HG03097 (cell line): ENCODE measurements at regions not wholly inside any gene's neighbourhood (a gene's known extent, or its start where the extent isn't known, plus 50 kb on each side); places are given as distances from the start of the nearest gene placed in this dataset.

Experiments
- ATAC-seq: cut with Tn5 transposase; IDR thresholded peaks from one replicate; pipeline ENCODE4 v1.9.1; 2021; ENCODE audit not compliant: unreplicated experiment, low FRiP score

- no peak for ATAC-seq
These were observed 565.7 kb downstream of the METTL15 start for GRCh38 chr11:28673691-28674432.

GRCh38 chr11:28671274-28671673 lies 563.1 kb downstream of the METTL15 start:
- ATAC-seq = no peak

DNA sequence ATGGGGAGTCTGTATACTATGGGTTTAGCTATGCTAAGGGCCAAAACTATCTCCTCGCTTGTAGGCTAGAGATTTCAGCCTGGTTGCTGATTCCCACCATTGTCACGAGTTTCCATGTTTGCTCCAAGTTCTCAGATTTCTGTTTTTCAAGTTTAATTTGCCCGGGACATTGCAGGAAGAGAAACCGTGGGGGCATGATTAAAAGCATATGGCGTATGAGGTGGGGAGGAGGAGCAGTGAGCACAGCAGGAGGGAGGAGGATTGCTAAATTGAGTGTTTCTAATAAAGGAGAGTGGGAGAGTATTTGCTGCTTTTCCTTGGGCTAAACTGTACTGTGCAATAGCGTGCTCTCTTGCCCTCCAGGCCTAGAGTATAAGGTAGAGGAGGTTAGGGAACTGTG lies 558.4 kb downstream of the METTL15 start:
- ATAC-seq = no peak

DNA sequence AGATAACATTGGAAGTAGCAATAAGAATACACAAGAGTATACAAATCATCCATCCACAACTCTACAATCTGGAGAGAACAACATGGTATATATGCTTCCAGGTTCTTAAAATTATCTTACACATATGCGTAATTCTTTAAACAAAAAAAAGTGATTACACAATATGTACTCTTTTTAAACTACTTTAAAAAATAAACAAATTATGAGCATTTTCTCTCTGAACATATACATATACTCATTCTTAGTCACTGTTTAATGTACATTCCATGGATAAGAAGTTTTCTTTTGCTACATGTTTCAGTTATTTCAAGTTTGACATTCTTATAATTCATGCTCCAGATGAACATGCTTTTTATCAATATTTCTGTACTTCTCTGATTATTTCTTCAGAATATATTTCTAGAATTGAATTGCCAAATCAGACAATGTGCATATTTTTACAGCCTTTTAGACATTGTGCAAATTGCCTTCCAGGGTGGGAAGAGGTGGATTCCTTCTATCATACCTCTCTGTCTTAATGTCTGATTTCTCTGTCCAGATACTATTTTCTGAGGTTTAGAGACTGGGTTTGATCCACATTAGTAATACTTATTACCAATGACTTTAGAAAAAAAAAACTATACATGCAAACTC lies 551.6 kb downstream of the METTL15 start:
- no peak for ATAC-seq

DNA sequence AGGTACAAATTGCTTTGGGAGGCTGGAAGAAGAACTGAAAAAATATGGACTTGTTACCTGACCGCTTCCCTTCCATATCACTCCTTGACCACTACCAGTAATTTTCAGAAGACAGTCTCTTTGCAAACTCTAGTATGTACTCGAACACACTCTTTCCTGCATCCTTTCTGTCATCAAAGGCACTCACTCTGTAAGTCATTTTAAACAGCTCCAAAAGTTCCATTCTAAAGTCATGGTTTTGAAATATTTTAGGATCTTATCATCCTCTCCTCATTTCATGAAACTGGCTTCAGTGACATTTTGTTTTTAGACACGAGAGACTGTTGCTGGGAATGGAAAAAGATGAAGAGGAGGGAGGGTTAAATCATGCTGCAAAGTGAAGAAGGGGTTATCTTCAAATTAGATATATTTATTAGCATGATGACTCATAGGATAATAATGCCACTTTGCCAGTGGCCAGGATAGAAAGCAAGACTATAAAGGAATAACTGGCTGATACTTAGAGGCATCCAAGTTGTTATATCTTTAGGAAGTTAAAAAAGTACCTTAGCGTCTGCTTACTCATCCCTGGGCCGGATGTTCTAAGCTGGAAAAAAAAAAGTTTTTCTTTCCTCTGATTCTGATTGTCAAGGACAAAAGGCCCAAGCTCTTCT lies 549.3 kb downstream of the METTL15 start:
- ATAC-seq = no peak

DNA sequence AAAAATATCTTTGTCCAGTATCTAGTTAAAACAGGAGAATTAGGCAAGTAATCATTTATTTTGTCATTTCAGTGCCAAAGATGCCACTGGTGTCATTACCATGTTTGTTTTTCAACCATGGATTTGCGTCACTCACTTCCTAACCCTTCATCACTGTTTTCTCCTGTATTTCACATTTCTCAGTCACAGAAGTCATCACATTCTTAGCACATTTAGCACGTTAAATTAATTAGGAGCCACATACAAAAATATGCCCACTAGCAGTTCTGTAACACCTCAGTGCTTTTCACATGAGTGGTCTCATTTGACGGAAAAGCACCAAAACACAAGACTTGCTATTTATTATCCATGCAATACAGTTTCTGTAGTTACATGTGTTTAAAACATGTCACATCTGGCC lies 546.0 kb downstream of the METTL15 start:
- no peak for ATAC-seq

GRCh38 chr11:28649922-28650321 lies 541.7 kb downstream of the METTL15 start:
- no peak for ATAC-seq

- no peak for ATAC-seq
These were observed 528.4 kb downstream of the METTL15 start for GRCh38 chr11:28636566-28636965.

GRCh38 chr11:28636033-28636432 lies 527.8 kb downstream of the METTL15 start:
- ATAC-seq = no peak

GRCh38 chr11:28632338-28632737 lies 524.1 kb downstream of the METTL15 start:
- ATAC-seq = no peak

- ATAC-seq = no peak
These were observed 523.0 kb downstream of the METTL15 start for GRCh38 chr11:28631148-28631547.

DNA sequence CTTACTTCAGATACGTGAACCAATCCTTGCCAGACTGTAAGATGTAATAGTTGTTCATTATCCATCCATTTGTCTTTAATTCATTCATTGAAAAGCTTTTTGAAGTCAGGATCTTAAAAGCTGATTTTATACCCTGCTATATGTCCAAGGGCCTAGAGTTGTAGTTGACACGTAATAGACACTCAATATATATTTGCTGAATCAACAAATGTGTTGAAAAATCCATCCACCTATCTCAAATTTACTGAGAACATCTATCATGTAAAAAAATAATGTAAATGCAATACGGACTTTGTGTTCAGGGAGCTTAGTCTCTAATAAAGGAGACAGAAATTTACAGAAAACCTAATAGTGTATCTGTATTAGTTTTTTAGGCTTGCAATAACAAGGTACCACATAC lies 521.0 kb downstream of the METTL15 start:
- no peak for ATAC-seq

DNA sequence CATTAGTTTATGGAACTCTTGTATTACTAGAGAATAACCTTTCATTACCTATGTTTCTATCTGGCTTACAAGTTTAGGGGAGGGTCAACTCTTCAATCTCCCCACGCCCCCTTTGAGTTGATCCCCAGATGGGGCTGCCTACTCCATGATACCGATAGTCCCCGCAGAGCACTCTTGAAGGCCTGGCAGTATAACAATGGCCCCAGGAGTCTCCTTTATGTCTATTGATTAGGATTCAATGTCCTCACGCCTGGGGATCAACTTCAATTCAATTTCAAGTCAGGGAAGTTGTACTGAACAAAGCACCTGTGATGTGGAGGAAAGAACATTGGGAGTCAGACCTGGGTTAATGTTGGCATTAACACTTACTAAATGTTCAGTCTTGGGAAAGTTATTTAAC lies 520.2 kb downstream of the METTL15 start:
- no peak for ATAC-seq

GRCh38 chr11:28627690-28628255 lies 519.6 kb downstream of the METTL15 start:
- no peak for ATAC-seq

DNA sequence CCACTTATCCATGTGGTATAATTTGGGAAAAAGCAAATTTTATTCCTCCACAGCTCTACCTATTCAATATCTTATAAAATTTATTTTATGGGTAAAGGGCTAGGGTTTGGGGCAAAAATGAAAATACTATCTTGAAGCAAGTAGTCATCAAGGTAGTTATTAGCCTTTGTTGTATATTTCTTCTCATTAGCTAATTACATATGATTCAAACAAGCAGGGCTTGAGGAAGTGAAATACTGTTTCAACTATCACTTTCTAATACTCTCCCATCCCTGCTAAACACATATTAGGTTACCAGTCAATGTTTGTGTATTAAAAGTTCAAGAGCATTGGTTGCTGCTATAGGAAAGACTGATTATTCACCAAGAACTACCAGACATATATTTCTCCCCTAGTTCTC lies 517.3 kb downstream of the METTL15 start:
- ATAC-seq = no peak

DNA sequence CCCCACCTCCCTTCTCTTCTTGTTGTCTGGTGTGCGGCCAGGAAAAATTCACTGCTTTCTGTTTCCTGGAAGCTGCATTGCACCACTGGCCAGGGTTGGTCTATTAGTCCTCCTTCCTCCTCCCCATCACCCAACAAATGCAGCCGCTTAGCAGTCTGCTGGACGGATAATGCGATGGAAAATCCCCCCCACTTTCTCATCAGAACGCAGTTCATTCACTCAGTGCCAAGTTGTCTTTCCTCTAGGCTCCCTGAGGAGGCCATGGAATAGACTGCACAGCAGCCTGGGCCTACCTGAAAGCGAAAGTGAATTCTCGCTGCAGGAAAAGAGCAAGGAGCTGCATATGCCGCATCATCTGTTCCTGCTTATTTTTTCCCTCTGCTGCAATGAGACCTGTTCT lies 513.6 kb downstream of the METTL15 start:
- ATAC-seq = no peak

- ATAC-seq = no peak
These were observed 511.8 kb downstream of the METTL15 start for GRCh38 chr11:28619846-28620540.

DNA sequence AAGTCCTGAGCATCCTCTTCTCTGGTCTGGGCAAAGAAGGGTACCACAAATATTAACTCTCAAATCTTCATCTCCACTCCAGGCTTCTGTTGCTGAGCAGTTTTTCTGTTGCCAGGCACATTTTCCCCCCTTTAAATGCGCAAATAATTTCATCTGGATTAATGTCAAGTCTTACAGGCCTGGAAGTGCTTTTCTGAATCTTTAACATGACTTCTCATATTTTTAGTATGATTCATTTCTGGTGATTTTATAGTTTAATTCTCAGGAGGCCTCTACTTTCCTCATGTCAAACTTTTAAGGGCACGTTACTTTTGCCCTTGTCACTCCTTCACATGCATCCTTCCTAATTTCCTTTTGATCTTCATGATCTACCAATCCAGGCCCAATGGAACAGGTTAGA lies 510.2 kb downstream of the METTL15 start:
- ATAC-seq = no peak

- no peak for ATAC-seq
These were observed 508.2 kb downstream of the METTL15 start for GRCh38 chr11:28616160-28616965.

DNA sequence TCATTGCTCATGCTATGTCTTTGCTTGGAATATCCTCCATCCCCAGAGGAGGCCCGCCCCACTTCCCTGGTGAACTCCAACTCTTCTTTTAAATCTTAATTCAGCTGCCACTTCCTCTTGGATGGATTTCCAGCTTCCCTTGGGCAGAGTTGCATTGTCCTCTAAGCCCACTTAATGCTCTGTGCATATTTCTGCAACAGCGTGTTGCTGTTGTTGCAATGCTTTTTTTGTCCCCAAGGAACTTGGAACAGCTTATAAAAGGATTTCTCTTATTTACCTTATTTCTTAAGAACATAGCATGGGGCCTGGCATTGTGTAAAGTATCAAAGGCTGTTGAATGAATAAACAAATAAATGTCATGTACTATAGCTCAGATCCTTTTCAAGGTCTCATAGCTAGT lies 507.4 kb downstream of the METTL15 start:
- ATAC-seq = no peak
